Loucy (cell line): ENCODE measurements at regions not wholly inside any gene's neighbourhood (a gene's known extent, or its start where the extent isn't known, plus 50 kb on each side); places are given as distances from the start of the nearest gene placed in this dataset.

Experiments
- H2AFZ ChIP-seq: fragments of 200-600 bp; sonication (generic); 2 replicates; pipeline ENCODE4 v1.6.0; 2016; ENCODE audit warnings: antibody characterized with exemption, mild to moderate bottlenecking, low read length, moderate library complexity
- H3F3A ChIP-seq: fragments of 200-600 bp; 2 replicates; pipeline ENCODE4 v1.6.0; 2016; ENCODE audit warnings: antibody characterized with exemption, low read depth, mild to moderate bottlenecking
- H3K27me3 ChIP-seq: fragments of 200-600 bp; sonication (generic); 2 replicates; pipeline ENCODE4 v1.6.1; 2014; ENCODE audit warnings: low read length, mild to moderate bottlenecking; ENCODE audit not compliant: insufficient read depth, poor library complexity, severe bottlenecking
- H3K36me3 ChIP-seq: fragments of 200-600 bp; sonication (generic); 2 replicates; pipeline ENCODE4 v1.6.1; 2016; ENCODE audit warnings: low read length; ENCODE audit not compliant: insufficient read depth
- H3K4me1 ChIP-seq: fragments of 200-600 bp; sonication (generic); 2 replicates; pipeline ENCODE4 v1.5.1; 2014; ENCODE audit warnings: low read length, mild to moderate bottlenecking; ENCODE audit not compliant: insufficient read depth, poor library complexity, severe bottlenecking
- H3K4me2 ChIP-seq: fragments of 200-600 bp; sonication (generic); 2 replicates; pipeline ENCODE4 v1.6.0; 2014; ENCODE audit warnings: antibody characterized with exemption, low read length, low read depth, mild to moderate bottlenecking; ENCODE audit not compliant: poor library complexity, severe bottlenecking
- H3K4me3 ChIP-seq: fragments of 200-600 bp; sonication (generic); 2 replicates; pipeline ENCODE4 v1.5.1; 2014; ENCODE audit warnings: low read length, mild to moderate bottlenecking, mixed read lengths; ENCODE audit not compliant: poor library complexity, severe bottlenecking
- H3K79me2 ChIP-seq: fragments of 200-600 bp; sonication (generic); 2 replicates; pipeline ENCODE4 v1.6.1; 2014; ENCODE audit warnings: low read length; ENCODE audit not compliant: insufficient read depth
- H3K9ac ChIP-seq: fragments of 200-600 bp; sonication (generic); 2 replicates; pipeline ENCODE4 v1.6.0; 2014; ENCODE audit warnings: mild to moderate bottlenecking, low read depth, low read length, moderate library complexity; ENCODE audit not compliant: poor library complexity, severe bottlenecking
- H3K9me2 ChIP-seq: fragments of 200-600 bp; sonication (generic); replicated peaks from 2 replicates; pipeline ENCODE4 v1.6.1; 2016; ENCODE audit warnings: low read depth, low read length, mixed read lengths
- H3K9me3 ChIP-seq: fragments of 200-600 bp; sonication (generic); 2 replicates; pipeline ENCODE4 v1.6.1; 2014; ENCODE audit warnings: mild to moderate bottlenecking, antibody characterized with exemption, low read length, low read depth; ENCODE audit not compliant: insufficient read depth
- H4K20me1 ChIP-seq: fragments of 200-600 bp; sonication (generic); 2 replicates; pipeline ENCODE4 v1.6.0; 2014; ENCODE audit warnings: antibody characterized with exemption, low read length, mild to moderate bottlenecking; ENCODE audit not compliant: insufficient read depth, poor library complexity, severe bottlenecking
- CTCF ChIP-seq: fragments of 200-600 bp; sonication (generic); conservative IDR thresholded peaks from 2 replicates; pipeline ENCODE4 v1.5.1; 2014; ENCODE audit warnings: mild to moderate bottlenecking, antibody characterized with exemption, low read length
- EZH2phosphoT487 ChIP-seq: fragments of 200-600 bp; IDR thresholded peaks from 2 replicates; pipeline ENCODE4 v1.6.1; 2018; ENCODE audit warnings: antibody characterized with exemption, mild to moderate bottlenecking, moderate library complexity, borderline replicate concordance

DNA sequence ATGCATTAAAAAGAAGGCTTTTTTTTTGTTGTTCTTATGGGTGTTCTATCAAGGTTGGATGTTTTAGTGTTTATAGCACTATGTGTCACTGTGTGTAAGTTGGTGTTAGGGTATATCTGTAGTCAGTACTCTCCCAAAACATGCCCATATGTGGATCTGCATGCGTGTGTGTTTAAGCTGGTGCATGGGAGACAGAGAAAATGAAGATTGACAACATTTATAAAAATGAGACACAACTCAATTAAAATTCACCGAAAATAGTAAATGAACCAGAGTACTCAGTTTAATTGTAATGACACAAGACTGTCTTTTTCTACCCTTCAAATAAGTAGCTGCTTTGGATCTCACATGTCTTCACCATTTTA, 323.4 kb downstream of the TMEM161B start:
- no peak overlapping the region for H3K4me3 ChIP-seq
- no peaks in the 10 kb centered on the region for H3K9me3 ChIP-seq
- H3K4me2 ChIP-seq, result no peak overlapping the region
- no peaks in the 10 kb centered on the region for H3K79me2 ChIP-seq
- H3K9me2 ChIP-seq, result no peaks in the 10 kb centered on the region
- H2AFZ ChIP-seq, result no peak overlapping the region
- no peak overlapping the region for H3K9ac ChIP-seq
- H4K20me1 ChIP-seq, result no peaks in the 10 kb centered on the region
- TF ChIP-seq EZH2phosphoT487 (no peak), CTCF (no peak)
- no peaks in the 10 kb centered on the region for H3K36me3 ChIP-seq
- H3K27me3 ChIP-seq, result no peaks in the 10 kb centered on the region
- H3K4me1 ChIP-seq, result no peaks in the 10 kb centered on the region
- H3F3A ChIP-seq, result no peaks in the 10 kb centered on the region

- no peaks in the 10 kb centered on the region for H4K20me1 ChIP-seq
- H3K4me2 ChIP-seq, result no peak overlapping the region
- TF ChIP-seq EZH2phosphoT487 (no peak), CTCF (no peak)
- H3K9me3 ChIP-seq, result no peaks in the 10 kb centered on the region
- no peak overlapping the region for H2AFZ ChIP-seq
- no peaks in the 10 kb centered on the region for H3K4me1 ChIP-seq
- H3K4me3 ChIP-seq, result no peak overlapping the region
- H3F3A ChIP-seq, result no peaks in the 10 kb centered on the region
- H3K27me3 ChIP-seq, result no peaks in the 10 kb centered on the region
- H3K9me2 ChIP-seq, result no peaks in the 10 kb centered on the region
- no peak overlapping the region for H3K9ac ChIP-seq
- no peaks in the 10 kb centered on the region for H3K36me3 ChIP-seq
- H3K79me2 ChIP-seq, result no peaks in the 10 kb centered on the region
These were observed 323.9 kb downstream of the TMEM161B start for GRCh38 chr5:87944553-87945285.

DNA sequence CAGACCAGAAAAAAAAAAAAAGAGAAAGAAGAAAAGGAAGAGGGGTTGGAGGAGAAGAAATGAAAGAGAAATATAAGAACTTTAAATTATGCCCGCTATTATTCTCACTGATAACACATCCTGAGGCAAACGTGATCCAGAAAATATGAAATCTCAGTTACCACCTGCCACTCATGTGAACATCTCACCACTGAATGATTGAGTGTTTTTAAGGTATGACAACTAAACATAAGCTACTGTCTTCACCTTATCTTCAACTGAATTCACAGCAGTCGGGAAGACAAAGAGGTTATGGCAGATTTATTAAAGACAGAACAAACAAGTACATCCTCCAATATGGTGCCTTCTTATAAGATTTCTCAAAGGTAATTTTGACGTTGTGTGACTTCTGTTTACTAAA, 327.9 kb downstream of the TMEM161B start:
- Histone ChIP-seq H3K27me3 (no peaks in the 10 kb centered on the region), H4K20me1 (no peaks in the 10 kb centered on the region), H3K9me2 (no peaks in the 10 kb centered on the region), H3F3A (no peaks in the 10 kb centered on the region), H2AFZ (no peak overlapping the region), H3K79me2 (no peaks in the 10 kb centered on the region), H3K4me2 (no peak overlapping the region), H3K9me3 (no peaks in the 10 kb centered on the region), H3K9ac (no peak overlapping the region), H3K36me3 (no peaks in the 10 kb centered on the region), H3K4me1 (no peaks in the 10 kb centered on the region), H3K4me3 (no peak overlapping the region)
- TF ChIP-seq CTCF (no peak), EZH2phosphoT487 (no peak)
